GM23248 (cell line): ENCODE measurements at regions not wholly inside any gene's neighbourhood (a gene's known extent, or its start where the extent isn't known, plus 50 kb on each side); places are given as distances from the start of the nearest gene placed in this dataset.

Experiments
- EZH2 ChIP-seq: fragments of 200-600 bp; sonication (generic); IDR thresholded peaks from 2 replicates; pipeline ENCODE4 v1.6.1; 2018; ENCODE audit warnings: antibody characterized with exemption, mild to moderate bottlenecking; ENCODE audit not compliant: insufficient read depth, poor library complexity, severe bottlenecking
- EZH2phosphoT487 ChIP-seq: fragments of 200-600 bp; sonication (generic); IDR thresholded peaks from 2 replicates; pipeline ENCODE4 v1.6.1; 2018; ENCODE audit warnings: antibody characterized with exemption, moderate library complexity, mild to moderate bottlenecking, low read depth; ENCODE audit not compliant: insufficient read depth

- no peak for TF ChIP-seq EZH2
- TF ChIP-seq EZH2phosphoT487, result no peak
Measured at GRCh38 chr16:86042393-86042792, 143.4 kb downstream of the IRF8 start.
